HG03565 (cell line): ENCODE measurements at regions not wholly inside any gene's neighbourhood (a gene's known extent, or its start where the extent isn't known, plus 50 kb on each side); places are given as distances from the start of the nearest gene placed in this dataset.
"Not testable (repeated sequence)": the region's sequence is repeated elsewhere in the genome, so short reads cannot be mapped to it uniquely, and the experiment has no call there.

Experiments
- ATAC-seq: cut with Tn5 transposase; IDR thresholded peaks from one replicate; pipeline ENCODE4 v1.9.1; 2021; ENCODE audit warnings: mild to moderate bottlenecking, moderate library complexity; ENCODE audit not compliant: unreplicated experiment

GRCh38 chr12:131586269-131586668, 124.6 kb upstream of the SFSWAP start:
- ATAC-seq: no peak

- no peak for ATAC-seq
These were observed 124.1 kb upstream of the SFSWAP start for GRCh38 chr12:131586761-131587160.

- no peak for ATAC-seq
These were observed 123.3 kb upstream of the SFSWAP start for GRCh38 chr12:131587565-131587964.

- no peak for ATAC-seq
These were observed 121.5 kb upstream of the SFSWAP start for GRCh38 chr12:131589221-131589897.

GRCh38 chr12:131589966-131590365, 120.9 kb upstream of the SFSWAP start:
- ATAC-seq: no peak

GRCh38 chr12:131591136-131591535, 119.8 kb upstream of the SFSWAP start:
- no peak for ATAC-seq

GRCh38 chr12:131591714-131592709, 118.9 kb upstream of the SFSWAP start:
- no peak for ATAC-seq

GRCh38 chr12:131592972-131593371, 117.9 kb upstream of the SFSWAP start:
- ATAC-seq: peak; percentile 98

GRCh38 chr12:131593406-131593805, 117.5 kb upstream of the SFSWAP start:
- no peak for ATAC-seq

- ATAC-seq: no peak
These were observed 114.8 kb upstream of the SFSWAP start for GRCh38 chr12:131596115-131596514.

GRCh38 chr12:131597333-131597732, 113.6 kb upstream of the SFSWAP start:
- ATAC-seq: no peak

- no peak for ATAC-seq
These were observed 112.2 kb upstream of the SFSWAP start for GRCh38 chr12:131598717-131599116.

- no peak for ATAC-seq
These were observed 111.4 kb upstream of the SFSWAP start for GRCh38 chr12:131599190-131600159.

GRCh38 chr12:131600160-131600532, 110.7 kb upstream of the SFSWAP start:
- no peak for ATAC-seq

GRCh38 chr12:131601499-131601898, 109.4 kb upstream of the SFSWAP start:
- ATAC-seq: not testable (repeated sequence)

GRCh38 chr12:131603106-131603938, 107.6 kb upstream of the SFSWAP start:
- ATAC-seq: no peak

GRCh38 chr12:131603939-131604795, 106.7 kb upstream of the SFSWAP start:
- no peak for ATAC-seq

- no peak for ATAC-seq
These were observed 106.0 kb upstream of the SFSWAP start for GRCh38 chr12:131604859-131605258.

- no peak for ATAC-seq
These were observed 105.5 kb upstream of the SFSWAP start for GRCh38 chr12:131605304-131605829.
